WTC11 (cell line): ENCODE measurements at regions not wholly inside any gene's neighbourhood (a gene's known extent, or its start where the extent isn't known, plus 50 kb on each side); places are given as distances from the start of the nearest gene placed in this dataset.

Source experiments
- AR ChIP-seq: fragments of 250-450 bp; sonication (Bioruptor Pico); IDR thresholded peaks from 2 replicates; pipeline ENCODE4 v1.9.0; 2021; ENCODE audit warnings: mild to moderate bottlenecking
- CREB1 ChIP-seq: sonication (generic); formaldehyde crosslinking; IDR thresholded peaks from 2 replicates; pipeline ENCODE4 v1.8.0; 2023; ENCODE audit warnings: mild to moderate bottlenecking, missing genetic modification reagents
- CTCF ChIP-seq: fragments of 200-600 bp; IDR thresholded peaks from 2 replicates; pipeline ENCODE4 v1.8.0; 2022; ENCODE audit warnings: antibody characterized with exemption
- E2F1 ChIP-seq: sonication (generic); formaldehyde crosslinking; IDR thresholded peaks from 2 replicates; pipeline ENCODE4 v1.8.0; 2022; ENCODE audit warnings: mild to moderate bottlenecking, missing genetic modification reagents
- GABPB1 ChIP-seq: sonication (generic); formaldehyde crosslinking; IDR thresholded peaks from 2 replicates; pipeline ENCODE4 v1.8.1; 2023; ENCODE audit warnings: mild to moderate bottlenecking, missing genetic modification reagents
- NFYB ChIP-seq: sonication (generic); formaldehyde crosslinking; conservative IDR thresholded peaks from 2 replicates; pipeline ENCODE4 v1.8.0; 2022; ENCODE audit warnings: low read depth, missing genetic modification reagents
- ZNF281 ChIP-seq: sonication (generic); formaldehyde crosslinking; IDR thresholded peaks from 2 replicates; pipeline ENCODE4 v1.8.0; 2023; ENCODE audit warnings: mild to moderate bottlenecking, missing genetic modification reagents

- no peak for TF ChIP-seq AR (CRISPR knock-in tag)
- no peak for TF ChIP-seq CTCF
- TF ChIP-seq CREB1 (CRISPR knock-in tag) = no peak
- TF ChIP-seq GABPB1 (CRISPR knock-in tag) = no peak
- TF ChIP-seq ZNF281 (CRISPR knock-in tag) = no peak
- no peak for TF ChIP-seq E2F1
- TF ChIP-seq NFYB (CRISPR knock-in tag) = no peak
Measured at GRCh38 chr13:81609335-81609734, 1268.4 kb upstream of the SPRY2 start.
